GM10266 (cell line): ENCODE measurements at regions not wholly inside any gene's neighbourhood (a gene's known extent, or its start where the extent isn't known, plus 50 kb on each side); places are given as distances from the start of the nearest gene placed in this dataset.

Experiments
- DNase-seq: peaks from one replicate; pipeline ENCODE4 v3.0.0; 2012; ENCODE audit errors: extremely low spot score
- CTCF ChIP-seq: IDR thresholded peaks from 2 replicates; pipeline ENCODE4 v1.5.1; 2012; ENCODE audit warnings: mild to moderate bottlenecking, low read depth; ENCODE audit not compliant: control insufficient read depth, insufficient read depth; ENCODE audit errors: missing control alignments

- no peak for TF ChIP-seq CTCF
- DNase-seq: no peak
Measured at GRCh38 chr4:59374416-59374815, 1825.7 kb upstream of the ADGRL3 start.

- no peak for DNase-seq
- no peak for TF ChIP-seq CTCF
Measured at GRCh38 chr4:59380841-59381366, 1819.2 kb upstream of the ADGRL3 start.

- no peak for DNase-seq
- TF ChIP-seq CTCF: no peak
Measured at GRCh38 chr4:59381591-59381990, 1818.5 kb upstream of the ADGRL3 start.

- no peak for DNase-seq
- TF ChIP-seq CTCF: no peak
Measured at GRCh38 chr4:59387759-59388758, 1812.1 kb upstream of the ADGRL3 start.

GRCh38 chr4:59393780-59394179 is 1806.3 kb upstream of the ADGRL3 start:
- no peak for DNase-seq
- no peak for TF ChIP-seq CTCF

- DNase-seq: no peak
- TF ChIP-seq CTCF: no peak
Measured at GRCh38 chr4:59400334-59400733, 1799.8 kb upstream of the ADGRL3 start.

- no peak for TF ChIP-seq CTCF
- DNase-seq: no peak
Measured at GRCh38 chr4:59409647-59410046, 1790.5 kb upstream of the ADGRL3 start.
